ENCODE measurements at regions not wholly inside any gene's neighbourhood (a gene's known extent, or its start where the extent isn't known, plus 50 kb on each side); places are given as distances from the start of the nearest gene placed in this dataset.

DNA sequence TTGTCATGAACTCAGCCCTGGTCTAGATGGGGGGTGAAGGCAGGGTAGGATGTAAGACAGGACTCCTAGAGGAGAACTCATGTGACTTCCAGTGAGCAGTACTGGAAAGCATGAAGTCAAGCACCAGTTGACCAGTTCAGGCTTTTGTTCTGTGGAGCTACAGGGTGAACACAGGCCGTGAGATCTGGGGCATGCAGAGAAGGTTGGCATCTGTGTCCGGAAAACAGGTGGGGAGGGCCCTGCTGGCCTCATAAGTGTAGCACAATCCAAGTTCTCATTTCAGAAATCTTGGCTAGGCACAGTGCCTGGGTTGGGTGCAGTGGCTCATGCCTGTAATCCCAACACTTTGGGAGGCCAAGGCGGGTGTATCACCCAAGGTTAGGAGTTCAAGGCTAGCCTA lies 50.9 kb upstream of the SPATS2L start:
- H3K9me1 ChIP-seq (replicated peaks; ENCODE audit: control insufficient read depth, extremely low read depth, insufficient read depth, low read length) = no peaks in the 10 kb centered on the region
- no peak for FAIRE-seq
- no peaks in the 10 kb centered on the region for H3K79me2 ChIP-seq (ENCODE audit: control insufficient read depth, insufficient read depth, low read length)
- TF ChIP-seq GATA2 (IDR thresholded peaks at IDR 0.05; ENCODE audit: insufficient read depth, insufficient read length, low read depth, low read length) = no peak
- TF ChIP-seq POLR2AphosphoS5 (IDR thresholded peaks at IDR 0.05; ENCODE audit: insufficient read depth, low read depth, low read length) = no peak
- TF ChIP-seq MAX (IDR thresholded peaks at IDR 0.05; ENCODE audit: insufficient read depth, insufficient read length) = no peak
- ChIA-PET POLR2A (interaction anchor here (0.6 kb wide), 1 partner anchor 227 kb away, joined by 7 read pairs; no protein-coding TSS in a partner anchor), CTCF (no interaction called here)
- H3K27ac ChIP-seq (ENCODE audit: insufficient read depth, low read depth, low read length) = no peak overlapping the region
- no peak overlapping the region for H3K4me2 ChIP-seq (ENCODE audit: insufficient read depth, low read length)
- intact Hi-C loops (cut with micrococcal nuclease) (no loop called here), dilution Hi-C loops (cut with MboI; ENCODE audit: extremely low pct_ligation_motif_present, low sequenced_read_pairs) (no loop called here)
- no peaks in the 10 kb centered on the region for H3K4me1 ChIP-seq (ENCODE audit: control insufficient read depth, extremely low read depth, insufficient read depth, low read length)
- no peak for DNase-seq (ENCODE audit: low read depth, low spot score)
- H4K20me1 ChIP-seq (replicated peaks; ENCODE audit: control insufficient read depth, extremely low read depth, insufficient read depth, low read length) = no peaks in the 10 kb centered on the region
- H3K27me3 ChIP-seq (ENCODE audit: control insufficient read depth in 2 of 2, insufficient read depth in 2 of 2, low read length in 2 of 2) = peaks cover 7 to 10% of the 10 kb centered on the region in 2 experiments
- H3K36me3 ChIP-seq (ENCODE audit: control insufficient read depth in 2 of 2, extremely low read depth in 1 of 2, insufficient read depth in 2 of 2, low read length in 2 of 2) = no peaks in the 10 kb centered on the region
- H2AFZ ChIP-seq (ENCODE audit: low read depth, low read length) = no peak overlapping the region
- H3K9ac ChIP-seq (replicated peaks; ENCODE audit: extremely low read depth, insufficient read depth, low read length) = no peak overlapping the region
- H3K9me3 ChIP-seq (replicated peaks; ENCODE audit: control insufficient read depth, insufficient read depth, low read length) = no peaks in the 10 kb centered on the region
- H3K4me3 ChIP-seq (replicated peaks in 1 of 3; ENCODE audit: insufficient read depth in 1 of 3, low read depth in 1 of 3, low read length in 3 of 3) = no peak overlapping the region
- no TSS peak for BruUV-seq (replicated peaks)

All from endothelial cell of umbilical vein (primary cell).